GM06990 (cell line): ENCODE measurements at regions not wholly inside any gene's neighbourhood (a gene's known extent, or its start where the extent isn't known, plus 50 kb on each side); places are given as distances from the start of the nearest gene placed in this dataset.

Experiments
- DNase-seq: peaks from one replicate; pipeline ENCODE4 v3.0.0-alpha.2; 2011; ENCODE audit not compliant: insufficient read length; ENCODE audit errors: extremely low read depth
- H3K27me3 ChIP-seq: replicated peaks from 2 replicates; pipeline ENCODE4 v1.6.0; 2011; ENCODE audit warnings: low read length; ENCODE audit not compliant: control insufficient read depth, insufficient read depth
- H3K36me3 ChIP-seq: 2 replicates; pipeline ENCODE4 v1.5.1; 2011; ENCODE audit warnings: low read length; ENCODE audit not compliant: control insufficient read depth, insufficient read depth
- H3K4me3 ChIP-seq: replicated peaks from 2 replicates; pipeline ENCODE4 v1.5.1; 2011; ENCODE audit warnings: low read depth, mild to moderate bottlenecking, control low read depth, low read length
- CTCF ChIP-seq: IDR thresholded peaks from 2 replicates; pipeline ENCODE4 v1.5.1; 2011; ENCODE audit warnings: low read length, control low read depth, mild to moderate bottlenecking, inconsistent platforms; ENCODE audit not compliant: insufficient read depth, poor library complexity, severe bottlenecking

GRCh38 chr16:9357829-9358228, 266.4 kb downstream of the HAPSTR1 start:
- H3K27me3 ChIP-seq: no peaks in the 10 kb centered on the region
- no peak overlapping the region for H3K4me3 ChIP-seq
- no peaks in the 10 kb centered on the region for H3K36me3 ChIP-seq
- TF ChIP-seq CTCF: no peak
- DNase-seq: no peak

GRCh38 chr16:9360075-9360474, 268.6 kb downstream of the HAPSTR1 start:
- H3K27me3 ChIP-seq: no peaks in the 10 kb centered on the region
- H3K36me3 ChIP-seq: no peaks in the 10 kb centered on the region
- DNase-seq: no peak
- no peak overlapping the region for H3K4me3 ChIP-seq
- no peak for TF ChIP-seq CTCF

- no peaks in the 10 kb centered on the region for H3K27me3 ChIP-seq
- no peak overlapping the region for H3K4me3 ChIP-seq
- H3K36me3 ChIP-seq: no peaks in the 10 kb centered on the region
- TF ChIP-seq CTCF: no peak
- DNase-seq: no peak
Observed at GRCh38 chr16:9362050-9362449, 270.6 kb downstream of the HAPSTR1 start.

GRCh38 chr16:9362604-9363003, 271.2 kb downstream of the HAPSTR1 start:
- H3K27me3 ChIP-seq: no peaks in the 10 kb centered on the region
- no peak overlapping the region for H3K4me3 ChIP-seq
- no peaks in the 10 kb centered on the region for H3K36me3 ChIP-seq
- no peak for DNase-seq
- TF ChIP-seq CTCF: no peak

- no peaks in the 10 kb centered on the region for H3K27me3 ChIP-seq
- H3K4me3 ChIP-seq: no peak overlapping the region
- no peak for TF ChIP-seq CTCF
- no peak for DNase-seq
- no peaks in the 10 kb centered on the region for H3K36me3 ChIP-seq
Observed at GRCh38 chr16:9363520-9363919, 272.1 kb downstream of the HAPSTR1 start.

GRCh38 chr16:9364721-9365369, 273.4 kb downstream of the HAPSTR1 start:
- no peak overlapping the region for H3K4me3 ChIP-seq
- H3K36me3 ChIP-seq: no peaks in the 10 kb centered on the region
- TF ChIP-seq CTCF: no peak
- H3K27me3 ChIP-seq: no peaks in the 10 kb centered on the region
- DNase-seq: no peak
